Thyroid gland (tissue), 4 donors: ENCODE measurements at regions not wholly inside any gene's neighbourhood (a gene's known extent, or its start where the extent isn't known, plus 50 kb on each side); places are given as distances from the start of the nearest gene placed in this dataset.

Experiments
- CTCF ChIP-seq, 6 experiments: fragments of 200-600 bp in 3 of 6; fragments of 450-650 bp in 3 of 6; sonication (generic) in 3 of 6; IDR thresholded peaks; one replicate each; pipeline ENCODE4 v1.5.1; 2016 to 2019; ENCODE audit warnings: antibody characterized with exemption in 6 of 6, mild to moderate bottlenecking in 2 of 6, inconsistent platforms in 1 of 6, moderate library complexity in 1 of 6
- POLR2A ChIP-seq, 2 donors: fragments of 450-650 bp; IDR thresholded peaks; one replicate each; pipeline ENCODE4 v1.6.1; 2017; ENCODE audit warnings: antibody characterized with exemption in 2 of 2, mild to moderate bottlenecking in 2 of 2, moderate library complexity in 1 of 2

GRCh38 chr2:158914066-158914465 lies 54.4 kb upstream of the TANC1 start:
- no peak for TF ChIP-seq CTCF (IDR thresholded peaks at IDR 0.05)
- no peak for TF ChIP-seq POLR2A (IDR thresholded peaks at IDR 0.05)
